ENCODE measurements at regions not wholly inside any gene's neighbourhood (a gene's known extent, or its start where the extent isn't known, plus 50 kb on each side); places are given as distances from the start of the nearest gene placed in this dataset.

- TF ChIP-seq POLR2AphosphoS5 (IDR thresholded peaks at IDR 0.05; ENCODE audit: low read depth, low read length) (no peak), REST (IDR thresholded peaks at IDR 0.05; ENCODE audit: insufficient read depth in 1 of 2, low read depth in 2 of 2, low read length in 1 of 2) (no peak), SIN3A (IDR thresholded peaks at IDR 0.05; ENCODE audit: borderline replicate concordance, insufficient read depth, low read depth, low read length) (no peak), CTCF (IDR thresholded peaks at IDR 0.05) (no peak), TCF7L2 (IDR thresholded peaks at IDR 0.05; ENCODE audit: low read depth, low read length) (no peak)
- in situ Hi-C loops (cut with HindIII; ENCODE audit: low pct_unique_long_range_greater_than_20kb, low sequenced_read_pairs) = no loop called here
- ChIA-PET POLR2A (no interaction called here), CTCF (no interaction called here)
- Histone ChIP-seq H3K4me1 (ENCODE audit: control insufficient read depth, insufficient read depth, low read length) (no peaks in the 10 kb centered on the region), H3K27ac (ENCODE audit: low read length) (no peak overlapping the region), H3K4me3 (ENCODE audit: low read depth in 2 of 2, low read length in 2 of 2) (no peak overlapping the region), H3K9me3 (ENCODE audit: control insufficient read depth, insufficient read depth, low read depth, low read length) (no peaks in the 10 kb centered on the region), H3K36me3 (ENCODE audit: control insufficient read depth, insufficient read depth, low read length) (no peaks in the 10 kb centered on the region), H3K27me3 (ENCODE audit: control insufficient read depth, insufficient read depth, low read length) (no peaks in the 10 kb centered on the region)
- DNase-seq (ENCODE audit: low read depth, low spot score) (no peak), ATAC-seq (no peak)
- intact Hi-C loops (cut with micrococcal nuclease; ENCODE audit: unreplicated experiment) = no loop called here
- no TSS peak for BruUV-seq (replicated peaks)
Observed at GRCh38 chr1:80194221-80194620, 1187.7 kb upstream of the ADGRL4 start.

GRCh38 chr1:80181418-80181817 lies 1174.9 kb upstream of the ADGRL4 start:
- no peaks in the 10 kb centered on the region for H3K27me3 ChIP-seq (ENCODE audit: control insufficient read depth, insufficient read depth, low read length)
- no peak overlapping the region for H3K27ac ChIP-seq (ENCODE audit: low read length)
- H3K4me3 ChIP-seq (ENCODE audit: low read depth in 2 of 2, low read length in 2 of 2) = no peak overlapping the region
- ATAC-seq (no peak), DNase-seq (ENCODE audit: low read depth, low spot score) (no peak)
- TF ChIP-seq REST (IDR thresholded peaks at IDR 0.05; ENCODE audit: insufficient read depth in 1 of 2, low read depth in 2 of 2, low read length in 1 of 2) = no peak
- no peak for TF ChIP-seq POLR2AphosphoS5 (IDR thresholded peaks at IDR 0.05; ENCODE audit: low read depth, low read length)
- no peak for TF ChIP-seq SIN3A (IDR thresholded peaks at IDR 0.05; ENCODE audit: borderline replicate concordance, insufficient read depth, low read depth, low read length)
- no peak for TF ChIP-seq TCF7L2 (IDR thresholded peaks at IDR 0.05; ENCODE audit: low read depth, low read length)
- TF ChIP-seq CTCF (IDR thresholded peaks at IDR 0.05) = no peak
- H3K4me1 ChIP-seq (ENCODE audit: control insufficient read depth, insufficient read depth, low read length) = no peaks in the 10 kb centered on the region
- CTCF ChIA-PET = no interaction called here
- intact Hi-C loops (cut with micrococcal nuclease; ENCODE audit: unreplicated experiment) = no loop called here
- BruUV-seq (replicated peaks) = no TSS peak
- POLR2A ChIA-PET = no interaction called here
- in situ Hi-C loops (cut with HindIII; ENCODE audit: low pct_unique_long_range_greater_than_20kb, low sequenced_read_pairs) = no loop called here
- H3K9me3 ChIP-seq (ENCODE audit: control insufficient read depth, insufficient read depth, low read depth, low read length) = no peaks in the 10 kb centered on the region; the same call in 1 of the 2 replicates
- H3K36me3 ChIP-seq (ENCODE audit: control insufficient read depth, insufficient read depth, low read length) = no peaks in the 10 kb centered on the region

Data from Panc1 (cell line).